ENCODE measurements at regions not wholly inside any gene's neighbourhood (a gene's known extent, or its start where the extent isn't known, plus 50 kb on each side); places are given as distances from the start of the nearest gene placed in this dataset.

DNA sequence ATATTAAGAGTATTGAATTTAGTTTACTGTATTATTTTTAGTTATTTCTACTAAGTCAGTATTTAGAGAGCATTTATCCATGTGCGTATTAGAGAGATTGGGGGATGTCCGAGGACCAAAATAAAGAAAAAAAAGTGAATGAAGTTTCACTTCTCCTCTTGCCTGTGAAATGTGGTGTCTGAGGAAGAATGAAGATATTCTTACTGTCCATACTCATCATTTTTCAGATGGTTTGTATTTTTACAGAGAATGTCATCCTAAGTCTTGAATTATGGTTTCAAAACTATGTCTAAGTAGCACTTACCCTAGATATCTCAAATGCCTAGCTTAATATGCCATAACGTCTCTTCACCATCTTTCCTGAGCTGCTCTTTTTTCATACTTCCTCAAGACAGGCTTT is 854.3 kb downstream of the C4orf33 start:
- no peak for TF ChIP-seq SMC3 (conservative IDR thresholded peaks at IDR 0.05; ENCODE audit: poor library complexity)
- no peak for TF ChIP-seq RAD21 (conservative IDR thresholded peaks at IDR 0.05)
- no peak for TF ChIP-seq EP300 (conservative IDR thresholded peaks at IDR 0.05; ENCODE audit: poor library complexity, severe bottlenecking)
- TF ChIP-seq POLR2AphosphoS5 (IDR thresholded peaks at IDR 0.05): no peak
- no peak for TF ChIP-seq EZH2 (IDR thresholded peaks at IDR 0.05; ENCODE audit: borderline replicate concordance, insufficient read depth, low read length, poor library complexity, severe bottlenecking)
- TF ChIP-seq CTCF (IDR thresholded peaks at IDR 0.05; ENCODE audit: poor library complexity, severe bottlenecking): no peak
- TF ChIP-seq TAF1 (IDR thresholded peaks at IDR 0.05; ENCODE audit: low read depth): no peak
- TF ChIP-seq, protein P1, sequence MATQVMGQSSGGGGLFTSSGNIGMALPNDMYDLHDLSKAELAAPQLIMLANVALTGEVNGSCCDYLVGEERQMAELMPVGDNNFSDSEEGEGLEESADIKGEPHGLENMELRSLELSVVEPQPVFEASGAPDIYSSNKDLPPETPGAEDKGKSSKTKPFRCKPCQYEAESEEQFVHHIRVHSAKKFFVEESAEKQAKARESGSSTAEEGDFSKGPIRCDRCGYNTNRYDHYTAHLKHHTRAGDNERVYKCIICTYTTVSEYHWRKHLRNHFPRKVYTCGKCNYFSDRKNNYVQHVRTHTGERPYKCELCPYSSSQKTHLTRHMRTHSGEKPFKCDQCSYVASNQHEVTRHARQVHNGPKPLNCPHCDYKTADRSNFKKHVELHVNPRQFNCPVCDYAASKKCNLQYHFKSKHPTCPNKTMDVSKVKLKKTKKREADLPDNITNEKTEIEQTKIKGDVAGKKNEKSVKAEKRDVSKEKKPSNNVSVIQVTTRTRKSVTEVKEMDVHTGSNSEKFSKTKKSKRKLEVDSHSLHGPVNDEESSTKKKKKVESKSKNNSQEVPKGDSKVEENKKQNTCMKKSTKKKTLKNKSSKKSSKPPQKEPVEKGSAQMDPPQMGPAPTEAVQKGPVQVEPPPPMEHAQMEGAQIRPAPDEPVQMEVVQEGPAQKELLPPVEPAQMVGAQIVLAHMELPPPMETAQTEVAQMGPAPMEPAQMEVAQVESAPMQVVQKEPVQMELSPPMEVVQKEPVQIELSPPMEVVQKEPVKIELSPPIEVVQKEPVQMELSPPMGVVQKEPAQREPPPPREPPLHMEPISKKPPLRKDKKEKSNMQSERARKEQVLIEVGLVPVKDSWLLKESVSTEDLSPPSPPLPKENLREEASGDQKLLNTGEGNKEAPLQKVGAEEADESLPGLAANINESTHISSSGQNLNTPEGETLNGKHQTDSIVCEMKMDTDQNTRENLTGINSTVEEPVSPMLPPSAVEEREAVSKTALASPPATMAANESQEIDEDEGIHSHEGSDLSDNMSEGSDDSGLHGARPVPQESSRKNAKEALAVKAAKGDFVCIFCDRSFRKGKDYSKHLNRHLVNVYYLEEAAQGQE (IDR thresholded peaks at IDR 0.05; ENCODE audit: borderline replicate concordance): no peak
- TF ChIP-seq MXI1 (conservative IDR thresholded peaks at IDR 0.05; ENCODE audit: poor library complexity, severe bottlenecking): no peak
- Histone ChIP-seq H3K27me3 (ENCODE audit: insufficient read depth, low read depth, low read length) (no peaks in the 10 kb centered on the region), H3K9ac (ENCODE audit: low read length) (no peak overlapping the region), H3K9me2 (ENCODE audit: insufficient read depth, low read length) (no peaks in the 10 kb centered on the region), H2AFZ (ENCODE audit: low read depth, low read length) (no peak overlapping the region), H3K9me3 (ENCODE audit: low read length) (no peaks in the 10 kb centered on the region), H3K79me2 (replicated peaks; ENCODE audit: insufficient read depth, low read length) (no peaks in the 10 kb centered on the region), H3F3A (ENCODE audit: insufficient read depth, low read length, poor library complexity, severe bottlenecking) (no peaks in the 10 kb centered on the region), H3K27ac (ENCODE audit: low read length) (no peak overlapping the region), H3K4me2 (ENCODE audit: low read length) (no peak overlapping the region), H4K20me1 (ENCODE audit: insufficient read depth) (no peaks in the 10 kb centered on the region), H3K36me3 (ENCODE audit: insufficient read depth, low read length) (no peaks in the 10 kb centered on the region), H3K4me3 (ENCODE audit: low read length) (no peak overlapping the region)

DNA sequence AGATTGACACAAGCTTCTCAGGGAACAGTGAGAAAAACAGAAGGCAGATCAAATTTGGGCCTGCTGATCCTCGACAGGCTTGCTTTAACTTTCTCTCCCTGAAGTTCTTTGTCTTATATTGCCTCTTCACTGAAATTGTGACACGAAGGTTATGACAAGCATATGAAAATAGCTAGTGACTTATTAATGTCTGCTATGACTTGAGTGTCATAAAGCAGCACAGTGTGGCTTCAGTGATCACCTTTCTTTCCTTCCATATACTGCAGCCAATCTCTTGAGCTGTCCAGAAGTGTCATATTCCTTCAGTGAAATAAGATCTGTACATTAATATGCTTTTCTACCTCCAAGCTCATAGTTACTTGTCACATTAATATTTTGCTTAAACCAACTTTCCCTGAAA is 870.2 kb downstream of the C4orf33 start:
- Histone ChIP-seq H3K27ac (ENCODE audit: low read length) (no peak overlapping the region), H3K27me3 (ENCODE audit: insufficient read depth, low read depth, low read length) (no peaks in the 10 kb centered on the region), H3K4me3 (ENCODE audit: low read length) (no peak overlapping the region), H4K20me1 (ENCODE audit: insufficient read depth) (no peaks in the 10 kb centered on the region), H3F3A (ENCODE audit: insufficient read depth, low read length, poor library complexity, severe bottlenecking) (no peaks in the 10 kb centered on the region), H3K9ac (ENCODE audit: low read length) (no peak overlapping the region), H2AFZ (ENCODE audit: low read depth, low read length) (no peak overlapping the region), H3K9me3 (ENCODE audit: low read length) (no peaks in the 10 kb centered on the region), H3K79me2 (replicated peaks; ENCODE audit: insufficient read depth, low read length) (no peaks in the 10 kb centered on the region), H3K4me2 (ENCODE audit: low read length) (no peak overlapping the region), H3K9me2 (ENCODE audit: insufficient read depth, low read length) (no peaks in the 10 kb centered on the region), H3K36me3 (ENCODE audit: insufficient read depth, low read length) (no peaks in the 10 kb centered on the region)
- TF ChIP-seq RAD21 (conservative IDR thresholded peaks at IDR 0.05) (no peak), EP300 (conservative IDR thresholded peaks at IDR 0.05; ENCODE audit: poor library complexity, severe bottlenecking) (peak; percentile 51), POLR2AphosphoS5 (IDR thresholded peaks at IDR 0.05) (no peak)

- H3K9me3 ChIP-seq (ENCODE audit: low read length): no peaks in the 10 kb centered on the region
These were observed 872.4 kb downstream of the C4orf33 start for GRCh38 chr4:129968366-129968765.

More at GRCh38 chr4:129968366-129968765, 872.4 kb downstream of the C4orf33 start:
- no peaks in the 10 kb centered on the region for H3F3A ChIP-seq (ENCODE audit: insufficient read depth, low read length, poor library complexity, severe bottlenecking)
- H3K9ac ChIP-seq (ENCODE audit: low read length): no peak overlapping the region
- TF ChIP-seq RAD21 (conservative IDR thresholded peaks at IDR 0.05): no peak
- no peak for TF ChIP-seq EZH2 (IDR thresholded peaks at IDR 0.05; ENCODE audit: borderline replicate concordance, insufficient read depth, low read length, poor library complexity, severe bottlenecking)
- no peak for TF ChIP-seq POLR2AphosphoS5 (IDR thresholded peaks at IDR 0.05)
- TF ChIP-seq MXI1 (conservative IDR thresholded peaks at IDR 0.05; ENCODE audit: poor library complexity, severe bottlenecking): no peak
- no peak for TF ChIP-seq CTCF (IDR thresholded peaks at IDR 0.05; ENCODE audit: poor library complexity, severe bottlenecking)
- TF ChIP-seq EP300 (conservative IDR thresholded peaks at IDR 0.05; ENCODE audit: poor library complexity, severe bottlenecking): no peak
- no peaks in the 10 kb centered on the region for H3K36me3 ChIP-seq (ENCODE audit: insufficient read depth, low read length)
- no peaks in the 10 kb centered on the region for H3K9me2 ChIP-seq (ENCODE audit: insufficient read depth, low read length)
- no peak overlapping the region for H2AFZ ChIP-seq (ENCODE audit: low read depth, low read length)
- H3K27me3 ChIP-seq (ENCODE audit: insufficient read depth, low read depth, low read length): no peaks in the 10 kb centered on the region
- no peaks in the 10 kb centered on the region for H3K79me2 ChIP-seq (replicated peaks; ENCODE audit: insufficient read depth, low read length)
- H4K20me1 ChIP-seq (ENCODE audit: insufficient read depth): no peaks in the 10 kb centered on the region
- no peak overlapping the region for H3K4me2 ChIP-seq (ENCODE audit: low read length)
- no peak overlapping the region for H3K4me3 ChIP-seq (ENCODE audit: low read length)
- no peak overlapping the region for H3K27ac ChIP-seq (ENCODE audit: low read length)

All from neural cell (in vitro differentiated cells).